ENCODE measurements at regions not wholly inside any gene's neighbourhood (a gene's known extent, or its start where the extent isn't known, plus 50 kb on each side); places are given as distances from the start of the nearest gene placed in this dataset.

GRCh38 chr1:219445864-219446263 is 167.0 kb downstream of the ZC3H11B start:
- TF ChIP-seq CTCF (tag by site-specific recombination; IDR thresholded peaks at IDR 0.05) (no peak), ZNF623 (tag by site-specific recombination; IDR thresholded peaks at IDR 0.05) (no peak), PBX3 (CRISPR knock-in tag; IDR thresholded peaks at IDR 0.05) (no peak), ZNF76 (tag by site-specific recombination; IDR thresholded peaks at IDR 0.05; ENCODE audit: borderline replicate concordance, low read depth) (no peak), ZFP69B (tag by site-specific recombination; IDR thresholded peaks at IDR 0.05) (no peak), IKZF3 (tag by site-specific recombination; IDR thresholded peaks at IDR 0.05) (no peak), BCL6B (tag by site-specific recombination; IDR thresholded peaks at IDR 0.05) (no peak)
